ENCODE measurements at regions not wholly inside any gene's neighbourhood (a gene's known extent, or its start where the extent isn't known, plus 50 kb on each side); places are given as distances from the start of the nearest gene placed in this dataset.

- DNase-seq (no peak), ATAC-seq (ENCODE audit: low read depth) (no peak)
- Histone ChIP-seq H4K20me1 (ENCODE audit: insufficient read depth, low read length) (no peaks in the 10 kb centered on the region), H3K56ac (ENCODE audit: extremely low read depth, insufficient read depth, low read length) (no peak overlapping the region), H3K27me3 (ENCODE audit: control insufficient read depth, insufficient read depth, low read length) (no peaks in the 10 kb centered on the region), H4K91ac (ENCODE audit: insufficient read depth, low read depth, low read length) (no peak overlapping the region), H3K9me3 (ENCODE audit: control insufficient read depth, insufficient read depth, low read length) (no peaks in the 10 kb centered on the region), H2AK9ac (replicated peaks; ENCODE audit: low read depth, low read length, poor library complexity) (no peak overlapping the region), H3K79me1 (ENCODE audit: low read depth in 1 of 2, low read length in 2 of 2) (no peaks in the 10 kb centered on the region), H2AK5ac (ENCODE audit: low read depth, low read length) (no peak overlapping the region), H2AFZ (replicated peaks; ENCODE audit: low read length, poor library complexity) (no peak overlapping the region), H3K23ac (ENCODE audit: low read depth, low read length) (no peak overlapping the region), H3K4me1 (ENCODE audit: control insufficient read depth, insufficient read depth, low read length) (no peaks in the 10 kb centered on the region), H3K9me1 (ENCODE audit: insufficient read depth, low read length) (no peaks in the 10 kb centered on the region), H4K5ac (ENCODE audit: low read depth, low read length) (no peak overlapping the region), H3K36me3 (ENCODE audit: control insufficient read depth, insufficient read depth, low read length) (no peaks in the 10 kb centered on the region), H2BK20ac (ENCODE audit: low read depth, low read length) (no peak overlapping the region), H2BK120ac (ENCODE audit: low read depth, low read length) (no peak overlapping the region), H3K4me3 (ENCODE audit: insufficient read depth, low read depth, low read length) (no peak overlapping the region), H3K4me2 (ENCODE audit: low read depth, low read length) (no peak overlapping the region), H3K18ac (ENCODE audit: low read depth, low read length) (no peak overlapping the region), H2BK5ac (ENCODE audit: low read depth, low read length, poor library complexity, severe bottlenecking) (no peak overlapping the region), H3K14ac (replicated peaks; ENCODE audit: low read depth, low read length) (no peak overlapping the region), H3K27ac (ENCODE audit: insufficient read depth, low read length) (no peak overlapping the region), H4K8ac (ENCODE audit: low read depth in 2 of 2, low read length in 2 of 2) (no peak overlapping the region), H2BK15ac (ENCODE audit: low read depth, low read length) (no peak overlapping the region), H3K4ac (ENCODE audit: low read depth, low read length) (no peak overlapping the region), H3K9ac (ENCODE audit: low read depth, low read length) (no peak overlapping the region)
- no TSS peak for BruUV-seq (replicated peaks)
- dilution Hi-C loops (cut with HindIII; ENCODE audit: low sequenced_read_pairs, unreplicated experiment) (no loop called here), intact Hi-C loops (cut with micrococcal nuclease) (no loop called here), in situ Hi-C loops (cut with MboI; ENCODE audit: low sequenced_read_pairs) (no loop called here)
- 76% methylated on average over 5 of the region's 10 CpGs; no CpG with 5 or more reads in 1 of the 2 experiments for WGBS, 2 experiments (ENCODE audit: extremely low coverage in 2 of 2, insufficient read length in 1 of 2)
- TF ChIP-seq MAFK (IDR thresholded peaks at IDR 0.05; ENCODE audit: low read depth, low read length), result no peak
- no peak for TF ChIP-seq BHLHE40 (IDR thresholded peaks at IDR 0.05; ENCODE audit: low read depth, low read length)
- TF ChIP-seq POLR2A (IDR thresholded peaks at IDR 0.05; ENCODE audit: low read depth, low read length), result no peak
- TF ChIP-seq USF2 (IDR thresholded peaks at IDR 0.05; ENCODE audit: low read depth, low read length), result no peak
- TF ChIP-seq FOS (IDR thresholded peaks at IDR 0.05; ENCODE audit: low read depth, low read length), result no peak
- no peak for TF ChIP-seq MXI1 (IDR thresholded peaks at IDR 0.05; ENCODE audit: borderline replicate concordance, low read depth, low read length)
- no peak for TF ChIP-seq ELK1 (IDR thresholded peaks at IDR 0.05; ENCODE audit: borderline replicate concordance, low read depth, low read length)
- TF ChIP-seq RFX5 (IDR thresholded peaks at IDR 0.05; ENCODE audit: low read depth, low read length), result no peak
- no peak for TF ChIP-seq CTCF (conservative IDR thresholded peaks at IDR 0.05; ENCODE audit: low read depth, low read length)
- no peak for TF ChIP-seq CHD1 (IDR thresholded peaks at IDR 0.05; ENCODE audit: low read depth, low read length)
- no peak for TF ChIP-seq MAZ (IDR thresholded peaks at IDR 0.05; ENCODE audit: borderline replicate concordance, low read depth, low read length)
- ChIA-PET POLR2A (ENCODE audit: unreplicated experiment) (no interaction called here), CTCF (no interaction called here)
Measured at GRCh38 chr1:147051136-147051535, 113.0 kb downstream of the NBPF12 start.

Data from IMR-90 (cell line).